Fibroblast of lung (primary cell): ENCODE measurements at regions not wholly inside any gene's neighbourhood (a gene's known extent, or its start where the extent isn't known, plus 50 kb on each side); places are given as distances from the start of the nearest gene placed in this dataset.
A peak's percentile ranks its signal among the peaks of the same experiment; 100 is the strongest.

Source experiments
- DNase-seq, 2 donors: peaks; one replicate each; pipeline versions ENCODE4 v3.0.0 to v3.0.0-alpha.2; 2010; ENCODE audit warnings: low read depth in 2 of 2
- H2AFZ ChIP-seq: 2 replicates; pipeline ENCODE4 v1.5.1; 2012; ENCODE audit warnings: low read length, control low read depth, inconsistent platforms
- H3K27ac ChIP-seq: 2 replicates; pipeline ENCODE4 v1.5.1; 2011; ENCODE audit warnings: low read length, control low read depth; ENCODE audit not compliant: insufficient read depth
- H3K27me3 ChIP-seq: 2 replicates; pipeline ENCODE4 v1.5.1; 2011; ENCODE audit warnings: mild to moderate bottlenecking, low read length; ENCODE audit not compliant: control insufficient read depth, insufficient read depth
- H3K36me3 ChIP-seq: 2 replicates; pipeline ENCODE4 v1.5.1; 2011; ENCODE audit warnings: low read length; ENCODE audit not compliant: control insufficient read depth, insufficient read depth
- H3K4me1 ChIP-seq: 2 replicates; pipeline ENCODE4 v1.5.1; 2011; ENCODE audit warnings: low read length; ENCODE audit not compliant: control insufficient read depth, insufficient read depth; ENCODE audit errors: extremely low read depth
- H3K4me2 ChIP-seq: 2 replicates; pipeline ENCODE4 v1.5.1; 2011; ENCODE audit warnings: low read length, control low read depth; ENCODE audit not compliant: insufficient read depth; ENCODE audit errors: extremely low read depth
- H3K4me3 ChIP-seq, 4 experiments: fragments of 200-600 bp in 1 of 4; sonication (generic) in 1 of 4; replicated peaks in 1 of 4; 2 replicates each; pipeline ENCODE4 v1.5.1; 2011 to 2016; ENCODE audit warnings: low read length in 4 of 4, low read depth in 3 of 4, mild to moderate bottlenecking in 3 of 4, control low read depth in 2 of 4, inconsistent platforms in 1 of 4, mixed read lengths in 1 of 4; ENCODE audit not compliant: insufficient read depth in 1 of 4; ENCODE audit errors: control extremely low read depth in 1 of 4
- H3K79me2 ChIP-seq: 2 replicates; pipeline ENCODE4 v1.5.1; 2012; ENCODE audit warnings: mild to moderate bottlenecking, low read length, inconsistent platforms; ENCODE audit not compliant: control insufficient read depth, insufficient read depth
- H3K9ac ChIP-seq: 2 replicates; pipeline ENCODE4 v1.5.1; 2011; ENCODE audit warnings: mild to moderate bottlenecking, low read length, control low read depth; ENCODE audit not compliant: insufficient read depth
- H3K9me3 ChIP-seq: 2 replicates; pipeline ENCODE4 v1.5.1; 2012; ENCODE audit warnings: low read depth, low read length; ENCODE audit not compliant: control insufficient read depth, insufficient read depth
- H4K20me1 ChIP-seq: 2 replicates; pipeline ENCODE4 v1.5.1; 2011; ENCODE audit warnings: low read length; ENCODE audit not compliant: control insufficient read depth, insufficient read depth; ENCODE audit errors: extremely low read depth
- EZH2 ChIP-seq: IDR thresholded peaks from 2 replicates; pipeline ENCODE4 v1.5.1; 2012; ENCODE audit warnings: low read length, control low read depth, mild to moderate bottlenecking; ENCODE audit errors: missing control alignments
- TF ChIP-seq, protein P1 (sequence below), 2 donors: IDR thresholded peaks in 1 of 2; conservative IDR thresholded peaks in 1 of 2; 1 replicate in 1 of 2; 2 replicates in 1 of 2; pipeline ENCODE4 v1.5.1; 2011 to 2012; ENCODE audit warnings: low read length in 2 of 2, control low read depth in 1 of 2, inconsistent platforms in 1 of 2, low read depth in 1 of 2, mild to moderate bottlenecking in 1 of 2

DNA sequence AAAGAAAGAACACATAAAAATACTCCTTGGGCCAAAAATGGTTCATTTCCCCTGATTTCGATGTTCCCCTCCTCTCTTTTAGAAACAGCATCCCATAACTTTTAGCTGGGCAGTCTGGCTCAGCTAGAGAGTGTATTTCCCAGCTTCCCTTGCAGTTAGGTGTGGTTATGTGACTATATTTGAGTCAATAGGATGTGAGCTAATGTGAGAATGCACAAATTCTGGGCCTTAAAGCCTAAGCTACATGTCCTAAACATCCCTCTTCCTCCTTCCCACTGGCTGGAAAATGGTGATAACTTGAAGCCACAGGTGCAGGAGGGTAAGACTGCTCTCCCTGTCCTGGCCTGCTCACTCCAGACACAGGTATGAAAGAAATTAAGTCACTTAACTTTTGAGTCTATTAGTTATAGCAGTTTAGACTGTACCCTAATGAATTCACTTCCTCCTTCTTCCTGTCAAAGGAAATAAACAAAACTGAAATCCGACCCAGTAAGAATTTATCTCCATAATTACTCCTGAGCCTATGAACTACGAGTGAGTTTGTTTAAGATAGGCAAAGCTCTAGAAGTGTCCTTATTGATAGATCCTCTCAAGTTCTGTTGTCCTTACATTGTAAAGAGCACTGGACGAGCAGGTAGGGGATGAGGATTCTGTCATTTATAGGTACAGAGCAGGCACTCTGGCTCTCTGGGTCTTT, 177.6 kb downstream of the MTX2 start:
- Histone ChIP-seq H3K9ac (no peak overlapping the region), H3K36me3 (no peaks in the 10 kb centered on the region), H3K4me1 (peaks cover 3% of the 10 kb centered on the region), H3K9me3 (no peaks in the 10 kb centered on the region), H3K27me3 (no peaks in the 10 kb centered on the region), H4K20me1 (no peaks in the 10 kb centered on the region), H3K4me3 (no peak overlapping the region), H2AFZ (peak overlapping the region; percentile 30), H3K27ac (no peak overlapping the region), H3K79me2 (no peaks in the 10 kb centered on the region), H3K4me2 (no peak overlapping the region)
- TF ChIP-seq, protein P1, sequence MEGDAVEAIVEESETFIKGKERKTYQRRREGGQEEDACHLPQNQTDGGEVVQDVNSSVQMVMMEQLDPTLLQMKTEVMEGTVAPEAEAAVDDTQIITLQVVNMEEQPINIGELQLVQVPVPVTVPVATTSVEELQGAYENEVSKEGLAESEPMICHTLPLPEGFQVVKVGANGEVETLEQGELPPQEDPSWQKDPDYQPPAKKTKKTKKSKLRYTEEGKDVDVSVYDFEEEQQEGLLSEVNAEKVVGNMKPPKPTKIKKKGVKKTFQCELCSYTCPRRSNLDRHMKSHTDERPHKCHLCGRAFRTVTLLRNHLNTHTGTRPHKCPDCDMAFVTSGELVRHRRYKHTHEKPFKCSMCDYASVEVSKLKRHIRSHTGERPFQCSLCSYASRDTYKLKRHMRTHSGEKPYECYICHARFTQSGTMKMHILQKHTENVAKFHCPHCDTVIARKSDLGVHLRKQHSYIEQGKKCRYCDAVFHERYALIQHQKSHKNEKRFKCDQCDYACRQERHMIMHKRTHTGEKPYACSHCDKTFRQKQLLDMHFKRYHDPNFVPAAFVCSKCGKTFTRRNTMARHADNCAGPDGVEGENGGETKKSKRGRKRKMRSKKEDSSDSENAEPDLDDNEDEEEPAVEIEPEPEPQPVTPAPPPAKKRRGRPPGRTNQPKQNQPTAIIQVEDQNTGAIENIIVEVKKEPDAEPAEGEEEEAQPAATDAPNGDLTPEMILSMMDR (conservative IDR thresholded peaks at IDR 0.05 in 1 of 2, IDR thresholded peaks at IDR 0.05 in 1 of 2; ENCODE audit: low read depth in 1 of 2, low read length in 2 of 2): no peak
- TF ChIP-seq EZH2: no peak
- DNase-seq: no peak

DNA sequence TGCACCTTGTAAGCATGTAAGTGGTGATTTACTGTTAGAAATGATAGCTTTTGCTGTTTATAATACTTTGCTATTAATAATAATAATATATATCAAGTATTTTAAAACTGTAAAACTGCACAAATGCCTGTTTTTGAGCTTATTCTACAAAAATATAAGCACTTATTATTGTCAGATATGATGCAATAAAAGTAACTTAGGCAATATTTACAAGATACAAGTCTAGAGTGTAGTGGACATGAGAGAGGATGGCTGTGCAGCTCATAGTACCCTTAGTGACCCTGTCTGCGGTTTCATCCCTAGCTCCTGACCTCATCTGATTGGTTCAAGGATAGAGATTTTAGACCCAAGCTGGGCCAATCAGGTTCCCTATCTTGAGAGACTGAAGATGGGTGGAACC, 178.4 kb downstream of the MTX2 start:
- Histone ChIP-seq H3K9me3 (no peaks in the 10 kb centered on the region), H3K27ac (no peak overlapping the region), H4K20me1 (no peaks in the 10 kb centered on the region), H3K27me3 (no peaks in the 10 kb centered on the region), H3K36me3 (no peaks in the 10 kb centered on the region), H2AFZ (no peak overlapping the region), H3K4me2 (no peak overlapping the region), H3K79me2 (no peaks in the 10 kb centered on the region), H3K9ac (no peak overlapping the region), H3K4me3 (no peak overlapping the region), H3K4me1 (peaks cover 3% of the 10 kb centered on the region)
- TF ChIP-seq, protein P1 (conservative IDR thresholded peaks at IDR 0.05 in 1 of 2, IDR thresholded peaks at IDR 0.05 in 1 of 2; ENCODE audit: low read depth in 1 of 2, low read length in 2 of 2): no peak
- no peak for TF ChIP-seq EZH2
- no peak for DNase-seq

DNA sequence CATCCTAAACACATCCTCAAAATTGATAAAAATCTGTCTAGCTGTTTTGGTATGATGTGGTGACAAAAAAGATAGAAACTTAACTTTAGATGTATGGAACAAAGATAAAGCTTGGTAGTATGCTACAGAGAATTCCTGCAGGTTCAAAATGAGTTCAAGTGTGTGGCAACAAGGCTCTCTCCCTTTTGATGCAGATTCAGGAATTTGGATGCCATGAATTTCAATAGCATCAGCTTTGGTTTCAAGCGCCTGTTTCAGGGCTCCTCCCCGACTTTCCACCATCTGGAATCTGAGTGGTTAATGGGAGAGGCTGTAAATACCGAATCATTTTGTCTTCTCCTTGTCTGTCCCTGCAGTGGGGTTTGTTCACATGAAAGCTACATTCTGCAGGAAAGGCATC, 180.6 kb downstream of the MTX2 start:
- H4K20me1 ChIP-seq: no peaks in the 10 kb centered on the region

More for the DNA sequence above, 180.6 kb downstream of the MTX2 start:
- H3K4me2 ChIP-seq: no peak overlapping the region
- H2AFZ ChIP-seq: no peak overlapping the region
- H3K27me3 ChIP-seq: no peaks in the 10 kb centered on the region
- H3K27ac ChIP-seq: no peak overlapping the region
- TF ChIP-seq, protein P1 (conservative IDR thresholded peaks at IDR 0.05 in 1 of 2, IDR thresholded peaks at IDR 0.05 in 1 of 2; ENCODE audit: low read depth in 1 of 2, low read length in 2 of 2): no peak
- no peaks in the 10 kb centered on the region for H3K79me2 ChIP-seq
- H3K4me1 ChIP-seq: peaks cover 3% of the 10 kb centered on the region
- no peak overlapping the region for H3K9ac ChIP-seq
- no peaks in the 10 kb centered on the region for H3K9me3 ChIP-seq
- DNase-seq: peak in 1 of 2 donors; percentile 38
- H3K36me3 ChIP-seq: no peaks in the 10 kb centered on the region
- H3K4me3 ChIP-seq: no peak overlapping the region
